HG02885 (cell line): ENCODE measurements at regions not wholly inside any gene's neighbourhood (a gene's known extent, or its start where the extent isn't known, plus 50 kb on each side); places are given as distances from the start of the nearest gene placed in this dataset.
"Not testable (repeated sequence)": the region's sequence is repeated elsewhere in the genome, so short reads cannot be mapped to it uniquely, and the experiment has no call there.

Experiments used
- ATAC-seq: cut with Tn5 transposase; IDR thresholded peaks from one replicate; pipeline ENCODE4 v1.9.1; 2021; ENCODE audit warnings: mild to moderate bottlenecking; ENCODE audit not compliant: unreplicated experiment, poor library complexity

DNA sequence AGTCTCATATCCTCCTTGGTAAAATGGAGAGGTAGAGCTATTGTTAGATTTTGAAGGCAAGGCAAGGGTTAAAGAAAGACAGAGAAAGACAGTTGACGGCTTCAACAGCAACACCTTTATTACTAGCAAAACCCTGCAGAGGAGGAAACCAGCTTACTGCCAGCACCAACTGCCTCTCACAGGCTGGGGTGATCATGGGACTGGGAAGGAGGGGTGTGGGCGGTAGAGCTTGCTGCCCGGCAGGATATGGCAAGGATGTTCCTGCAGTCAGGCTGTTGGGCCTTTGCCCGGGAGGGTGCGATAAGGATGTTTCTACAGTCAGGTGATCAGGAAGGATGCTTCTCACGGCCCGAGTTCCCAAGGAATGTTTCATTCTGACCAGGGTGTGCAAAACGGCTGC, 310.0 kb downstream of the FOXD4L4 start:
- ATAC-seq, result not testable (repeated sequence)

- ATAC-seq, result peak; percentile 62
Observed at GRCh38 chr9:66049721-66050120, 312.8 kb downstream of the FOXD4L4 start.

DNA sequence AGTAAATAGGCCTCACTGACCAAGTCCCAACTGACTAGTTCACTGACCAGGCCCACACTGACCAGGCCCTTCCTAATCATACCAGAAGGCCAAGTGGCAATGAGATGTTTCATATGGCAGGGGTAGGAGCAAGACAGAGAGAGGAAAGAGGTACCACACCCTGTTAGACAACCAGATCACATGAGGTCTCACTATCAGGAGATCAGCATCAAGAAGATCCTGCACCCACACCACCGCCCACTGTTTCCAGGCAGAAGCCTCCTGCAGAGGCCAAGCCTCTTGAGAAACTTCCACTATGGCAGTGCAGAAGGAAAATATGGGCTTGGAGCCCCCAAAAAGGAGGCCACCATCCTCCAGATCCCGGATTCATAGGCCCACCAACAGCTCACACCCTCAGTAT, 317.8 kb downstream of the FOXD4L4 start:
- ATAC-seq, result not testable (repeated sequence)

GRCh38 chr9:66060681-66061080, 323.7 kb downstream of the FOXD4L4 start:
- ATAC-seq, result not testable (repeated sequence)

- ATAC-seq, result not testable (repeated sequence)
Observed at GRCh38 chr9:66063822-66064221, 326.9 kb downstream of the FOXD4L4 start.

GRCh38 chr9:66065735-66066134, 328.8 kb downstream of the FOXD4L4 start:
- ATAC-seq, result not testable (repeated sequence)

DNA sequence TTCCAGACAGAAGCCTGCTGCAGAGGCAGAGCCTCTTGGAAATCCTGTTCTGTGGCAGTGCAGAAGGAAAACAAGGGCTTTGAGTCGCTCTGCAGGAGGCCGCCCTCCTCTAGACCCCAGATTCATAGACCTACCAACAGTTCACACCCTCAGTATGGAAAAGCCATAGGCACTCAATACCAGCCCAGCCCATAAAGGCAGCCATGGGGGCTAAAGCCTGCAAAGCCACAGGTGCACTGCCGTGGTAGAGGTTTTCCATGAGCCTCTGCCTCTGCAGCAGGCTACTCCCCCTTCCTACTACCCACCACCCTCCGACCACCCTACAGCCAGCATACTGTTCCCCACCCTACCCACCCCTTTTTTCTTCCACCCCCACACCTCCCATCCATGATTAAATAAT, 330.3 kb downstream of the FOXD4L4 start:
- not testable (repeated sequence) for ATAC-seq

DNA sequence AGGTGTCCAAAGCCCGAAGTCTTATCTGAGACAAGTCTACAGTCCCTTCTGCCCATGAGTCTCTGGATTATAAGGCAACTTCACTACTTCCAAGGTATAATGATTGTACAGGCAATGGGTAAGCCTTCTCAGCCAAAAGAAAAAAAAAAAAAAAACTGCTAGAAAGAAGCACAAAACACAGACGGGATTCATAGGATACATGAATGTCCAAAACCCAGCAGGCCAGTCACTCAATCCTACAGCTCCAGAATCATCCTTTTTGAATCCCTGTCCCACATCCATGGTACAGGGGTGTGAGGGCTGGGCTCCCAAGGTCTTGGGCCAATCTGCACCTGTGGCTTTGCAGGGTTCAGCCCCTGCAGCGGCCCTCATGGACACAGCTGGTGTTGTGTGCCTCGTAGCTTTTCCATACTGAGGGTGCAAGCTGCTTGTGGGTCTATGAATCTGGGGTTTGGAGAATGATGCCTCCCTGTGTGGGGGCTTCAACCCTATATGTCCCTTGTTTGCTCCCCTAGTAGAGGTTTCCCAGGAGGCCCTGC, 331.6 kb downstream of the FOXD4L4 start:
- not testable (repeated sequence) for ATAC-seq

DNA sequence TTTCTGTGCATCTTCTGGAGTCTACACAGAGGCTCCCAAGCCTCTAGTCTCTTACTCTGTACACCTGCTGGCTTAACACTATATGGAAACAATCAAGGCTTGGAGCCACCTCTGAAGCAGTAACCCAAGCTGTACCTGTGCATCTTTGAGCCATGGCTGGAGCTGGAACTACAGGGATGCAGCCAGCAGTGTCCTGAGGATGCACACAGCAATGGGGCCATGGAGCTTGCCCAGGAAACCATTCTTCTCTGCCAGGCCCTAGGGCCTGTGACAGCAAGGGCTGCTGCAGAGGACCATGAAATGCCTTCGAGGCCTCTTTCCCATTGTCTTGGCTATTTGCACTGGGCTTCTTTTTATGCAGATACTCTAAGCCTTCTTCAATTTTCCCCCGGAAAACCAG, 332.1 kb downstream of the FOXD4L4 start:
- not testable (repeated sequence) for ATAC-seq

- ATAC-seq, result not testable (repeated sequence)
Observed at GRCh38 chr9:66073111-66073510, 336.2 kb downstream of the FOXD4L4 start.

DNA sequence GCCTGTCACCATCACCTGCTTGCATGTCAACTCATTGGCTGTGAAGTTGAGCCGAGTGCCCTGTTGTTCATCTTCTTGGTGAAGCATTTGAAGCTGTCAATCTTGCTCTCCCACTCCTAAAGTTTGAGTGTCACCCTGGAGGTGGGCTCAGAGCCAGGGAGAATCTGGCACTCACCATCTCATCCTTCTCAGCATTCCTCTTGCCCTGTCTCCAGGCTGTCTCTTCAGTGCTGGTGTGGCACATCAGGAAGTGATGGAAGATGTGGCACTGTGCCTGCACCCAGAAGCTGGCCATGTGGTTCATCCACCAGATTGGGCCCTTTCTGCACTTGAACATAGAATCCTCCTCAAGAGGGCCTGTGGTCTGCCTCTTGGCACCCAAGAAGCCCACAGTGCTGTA, 345.9 kb downstream of the FOXD4L4 start:
- not testable (repeated sequence) for ATAC-seq
